ENCODE measurements at regions not wholly inside any gene's neighbourhood (a gene's known extent, or its start where the extent isn't known, plus 50 kb on each side); places are given as distances from the start of the nearest gene placed in this dataset.

DNA sequence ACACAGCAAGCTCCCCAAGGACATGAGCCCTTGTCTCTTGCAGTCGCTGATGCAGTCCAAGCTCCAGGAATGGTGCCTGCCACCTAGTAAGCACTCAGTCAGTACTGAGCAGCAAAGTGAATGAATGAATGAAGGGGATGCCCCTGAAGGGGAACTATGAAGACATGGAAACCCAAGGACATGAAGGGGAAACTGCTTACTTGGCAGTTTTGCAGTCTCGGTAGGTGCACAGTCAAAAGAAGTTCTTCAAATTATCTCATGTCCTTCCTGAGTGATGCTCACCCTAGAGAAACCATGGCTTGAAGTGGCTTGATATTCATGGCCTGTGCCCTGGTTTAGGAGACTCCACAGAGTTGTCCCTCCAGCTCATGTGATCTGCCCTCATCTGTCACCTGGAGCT, 102.1 kb upstream of the DLX2 start:
- no peak for DNase-seq

DNA sequence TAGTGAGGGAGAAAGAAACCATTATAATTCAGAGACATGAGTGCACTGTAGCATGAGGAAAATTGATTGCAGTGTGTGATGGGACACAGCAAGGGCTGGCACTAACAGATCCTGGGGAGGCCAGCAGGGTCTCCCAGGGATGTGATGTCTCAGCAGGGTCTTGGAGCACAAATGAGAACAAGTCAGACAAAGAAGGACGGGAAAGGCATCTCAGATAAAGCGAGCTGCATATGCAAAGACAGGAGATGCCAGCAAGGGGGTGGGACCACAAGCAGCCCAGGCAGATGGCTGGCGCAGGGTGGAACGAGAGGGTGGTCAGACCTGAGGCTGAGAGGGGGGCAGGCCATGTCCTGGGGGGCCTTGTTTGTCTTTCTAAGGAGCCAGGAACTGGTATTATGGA, 102.6 kb upstream of the DLX2 start:
- no peak for DNase-seq

DNA sequence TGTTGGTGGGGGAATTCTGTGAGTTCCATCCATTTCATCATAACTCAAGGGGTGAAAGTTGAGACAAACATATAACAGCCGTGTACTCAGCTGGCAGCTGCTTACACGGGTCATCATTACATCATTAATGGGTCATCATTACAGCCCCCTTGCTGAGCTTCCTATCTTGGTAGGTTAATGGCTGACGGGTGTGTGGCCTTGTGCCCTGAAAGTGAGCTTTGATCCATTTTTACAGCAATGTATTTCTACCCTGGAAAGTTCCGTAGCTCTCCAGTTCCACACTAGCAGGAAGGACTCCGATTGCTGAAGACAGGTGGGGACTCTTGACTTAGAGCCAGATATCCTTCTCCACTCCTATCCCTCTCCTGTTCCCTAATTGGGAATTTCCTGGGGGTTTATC, 105.2 kb upstream of the DLX2 start:
- no peak for DNase-seq

GRCh38 chr2:172208791-172209325, 106.2 kb upstream of the DLX2 start:
- no peak for DNase-seq

GRCh38 chr2:172210599-172210998, 107.9 kb upstream of the DLX2 start:
- DNase-seq: no peak

- no peak for DNase-seq
These were observed 108.8 kb upstream of the DLX2 start for GRCh38 chr2:172211512-172211911.

- no peak for DNase-seq
These were observed 110.6 kb upstream of the DLX2 start for GRCh38 chr2:172213116-172213860.

GRCh38 chr2:172214252-172214651, 111.6 kb upstream of the DLX2 start:
- no peak for DNase-seq

DNA sequence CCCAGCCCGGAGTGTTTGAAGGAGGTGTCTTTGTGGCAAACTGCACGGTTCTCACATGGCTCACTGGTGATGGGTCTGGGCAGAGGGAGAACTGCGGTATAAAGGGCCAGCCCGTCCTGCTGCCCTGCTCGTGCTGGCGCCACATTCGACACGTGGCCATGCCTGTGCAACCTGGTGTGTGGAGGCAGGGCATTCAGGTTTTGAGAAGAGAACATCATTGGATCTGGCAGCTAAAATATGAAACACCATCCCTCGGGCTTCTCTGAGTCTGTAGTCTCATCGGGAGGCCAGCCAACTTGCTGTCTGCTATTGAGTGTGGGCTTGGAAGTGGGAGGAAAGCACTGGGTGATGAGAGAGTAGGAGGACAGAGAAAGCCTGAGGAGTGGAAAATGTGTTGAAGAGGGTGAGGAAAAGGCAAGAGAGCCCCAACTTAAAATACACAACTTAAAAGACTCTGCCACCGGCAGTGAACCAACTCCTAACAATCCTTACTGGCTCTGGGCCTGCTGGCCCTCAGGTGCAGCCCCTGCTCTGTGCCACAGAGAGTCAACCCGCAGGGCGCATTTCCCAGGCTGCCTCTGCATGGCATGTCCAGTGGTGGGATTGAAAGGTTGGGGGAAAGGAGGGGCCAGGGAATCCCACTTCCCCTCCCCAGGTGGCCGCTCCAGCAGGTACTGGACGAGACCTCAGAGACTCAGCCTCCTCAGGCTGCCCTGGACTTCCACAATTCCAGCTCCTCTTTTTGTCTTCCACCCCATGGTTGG, 112.7 kb upstream of the DLX2 start:
- no peak for DNase-seq

DNA sequence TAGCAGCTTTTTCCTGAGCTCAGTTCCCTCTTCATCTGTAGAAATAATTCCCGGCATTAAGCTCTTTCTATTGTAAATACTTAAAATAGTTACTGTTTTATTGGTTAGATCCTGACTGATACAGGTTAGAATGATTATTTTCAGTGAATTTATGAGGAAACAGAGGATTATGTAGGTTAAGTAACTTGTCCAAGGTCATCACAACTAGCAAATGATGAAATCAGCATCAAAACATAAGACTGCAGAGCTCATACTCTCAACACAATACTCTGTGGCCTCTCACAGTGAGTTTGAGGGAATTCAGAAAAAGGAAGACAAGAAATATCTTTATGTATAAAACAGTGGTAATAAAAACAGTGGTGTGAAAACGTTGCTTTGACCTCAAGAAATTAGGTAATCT, 113.2 kb upstream of the DLX2 start:
- DNase-seq: no peak

GRCh38 chr2:172216477-172216876, 113.8 kb upstream of the DLX2 start:
- no peak for DNase-seq

DNA sequence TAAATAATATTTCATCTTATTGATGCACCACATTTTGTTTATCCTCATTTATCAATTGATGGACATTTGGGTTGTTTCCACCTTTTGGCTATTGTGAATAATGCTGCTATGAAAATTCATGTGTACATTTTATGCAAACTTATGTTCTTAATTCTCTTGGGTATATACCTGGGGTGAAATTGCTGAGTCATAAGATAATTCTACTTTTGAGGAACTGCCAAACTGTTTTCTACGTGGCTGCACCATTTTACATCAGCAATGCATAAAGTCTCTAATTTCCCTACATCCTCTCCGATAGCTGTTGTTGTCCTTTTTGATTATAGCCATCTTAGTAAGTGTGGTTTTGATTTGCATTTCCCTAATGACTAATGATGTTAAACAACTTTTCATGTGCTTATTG, 116.5 kb upstream of the DLX2 start:
- no peak for DNase-seq

- no peak for DNase-seq
These were observed 117.4 kb upstream of the DLX2 start for GRCh38 chr2:172220121-172220520.

GRCh38 chr2:172223601-172224054, 120.9 kb upstream of the DLX2 start:
- no peak for DNase-seq

DNA sequence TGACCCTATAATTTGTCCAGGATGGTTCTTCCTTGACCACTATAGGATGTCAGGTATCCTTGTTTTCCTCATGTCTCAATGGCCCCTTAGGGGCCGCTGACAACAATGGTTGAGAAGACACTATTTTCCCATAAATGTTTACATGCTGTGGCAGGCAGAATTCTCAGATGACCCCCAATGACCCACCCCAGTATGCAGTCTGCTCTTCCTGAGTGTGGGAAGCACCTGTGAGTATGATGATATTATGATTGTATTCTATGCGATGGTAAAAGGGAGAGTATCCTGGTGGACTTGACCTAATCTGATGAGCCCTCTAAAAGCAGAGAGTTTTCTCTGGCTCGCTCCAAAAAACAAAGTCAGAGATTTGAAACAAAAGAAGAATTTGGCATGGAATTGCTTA, 123.1 kb upstream of the DLX2 start:
- DNase-seq: no peak

DNA sequence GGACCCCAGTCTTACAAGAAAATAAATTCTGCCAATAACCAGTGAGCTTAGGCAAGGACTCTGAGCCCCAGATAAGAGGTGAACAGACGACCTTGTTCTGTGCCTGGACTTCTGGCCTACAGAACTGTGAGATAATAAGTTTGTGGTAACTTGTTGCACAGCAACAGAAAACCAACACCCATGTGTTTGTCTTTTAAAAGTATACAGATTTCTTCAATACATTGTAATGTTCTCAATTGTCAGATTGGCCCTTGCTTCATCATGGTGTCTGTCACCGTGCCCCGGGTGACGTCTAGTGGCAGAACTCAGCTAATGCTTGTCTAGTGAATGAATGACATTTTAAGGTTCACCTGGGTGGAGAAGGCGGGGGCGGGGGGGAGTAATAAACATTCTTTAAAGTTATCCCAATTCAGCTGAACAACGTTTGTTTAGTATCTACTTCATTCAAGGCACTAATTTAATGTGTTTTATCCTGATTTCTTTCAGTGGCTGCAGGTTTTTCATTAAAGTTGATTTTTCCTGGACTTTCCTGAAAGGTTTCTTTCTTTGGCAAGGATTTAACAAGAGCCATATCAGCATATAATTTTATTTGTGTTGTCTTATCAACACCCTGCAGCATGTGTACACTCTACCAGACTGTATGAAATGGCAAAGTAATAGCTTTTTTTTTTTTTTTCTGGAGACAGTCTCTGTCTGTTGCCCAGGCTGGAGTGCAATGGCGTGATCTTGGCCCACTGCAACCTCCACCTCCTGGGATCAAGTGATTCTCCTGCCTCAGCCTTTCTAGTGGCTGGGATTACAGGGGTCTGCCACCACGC, 123.8 kb upstream of the DLX2 start:
- no peak for DNase-seq

- no peak for DNase-seq
These were observed 125.0 kb upstream of the DLX2 start for GRCh38 chr2:172227719-172228118.

DNA sequence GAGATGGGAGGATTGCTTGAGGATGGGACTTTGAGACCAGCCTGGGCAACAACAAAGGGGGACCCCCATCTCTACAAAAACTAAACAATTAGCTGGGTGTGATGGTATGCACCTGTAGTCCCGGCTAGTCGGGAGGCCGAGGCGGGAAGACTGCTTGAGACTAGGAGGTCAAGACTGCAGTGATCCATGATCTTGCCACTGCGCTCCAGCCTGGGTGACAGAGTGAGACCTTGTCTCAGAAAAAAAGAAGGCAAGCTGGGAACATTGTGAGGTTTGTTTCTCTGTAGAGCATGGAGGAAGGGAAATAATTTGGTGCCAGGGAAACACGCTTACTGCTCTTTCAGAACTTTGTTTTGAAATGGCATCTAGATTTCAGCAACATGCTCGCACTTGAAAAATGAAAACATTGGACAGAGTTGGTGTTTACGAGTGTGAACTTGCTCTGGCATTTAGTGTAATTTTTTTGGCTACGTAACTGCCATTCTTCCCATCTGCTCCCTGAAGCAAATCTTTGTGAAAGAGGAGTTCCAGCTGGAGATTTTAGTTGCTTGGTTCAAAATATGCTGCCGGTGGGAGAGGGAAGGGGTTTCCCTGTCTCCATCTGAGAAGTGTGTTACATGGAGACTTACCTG, 125.6 kb upstream of the DLX2 start:
- DNase-seq: no peak

DNA sequence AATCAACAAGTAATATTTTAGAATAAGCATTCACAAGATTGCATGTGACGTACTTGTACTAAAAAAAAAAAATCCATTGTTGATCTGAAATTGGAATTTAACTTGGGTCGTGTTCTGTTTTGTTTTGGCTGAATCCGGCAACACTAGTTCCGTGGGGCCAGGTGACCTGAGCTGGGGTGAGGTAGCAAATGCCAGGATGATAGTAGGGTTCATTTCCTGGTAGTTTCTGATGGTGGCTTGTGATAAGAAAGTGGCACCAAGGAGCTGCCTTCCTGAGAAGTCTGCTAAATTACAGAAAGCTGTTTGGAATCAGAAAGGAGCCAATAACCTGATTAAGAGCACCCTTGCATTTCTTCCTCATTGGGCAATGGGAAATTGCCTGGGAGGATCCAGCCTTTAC, 126.4 kb upstream of the DLX2 start:
- no peak for DNase-seq

- no peak for DNase-seq
These were observed 127.7 kb upstream of the DLX2 start for GRCh38 chr2:172230332-172230888.

- DNase-seq: no peak
These were observed 128.2 kb upstream of the DLX2 start for GRCh38 chr2:172230889-172231401.

DNA sequence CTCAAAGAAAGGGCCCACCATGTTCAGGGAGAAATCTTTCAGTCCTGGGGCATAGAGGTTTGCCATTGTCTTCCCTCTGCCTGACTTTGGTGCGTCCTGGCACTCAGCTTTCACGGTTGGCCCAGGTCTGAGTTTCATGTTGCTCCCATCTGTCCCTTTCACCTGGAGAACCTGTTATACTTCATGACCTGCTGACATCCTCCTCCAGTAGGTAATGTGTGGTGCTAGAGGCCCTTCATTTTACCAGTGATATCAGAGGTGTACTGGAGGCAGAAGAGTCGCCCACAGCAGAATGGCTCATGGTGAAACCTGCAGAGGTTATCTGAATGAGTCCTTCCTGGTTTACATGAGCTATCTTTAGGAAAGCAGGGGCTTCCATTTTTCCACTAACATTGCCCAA, 128.8 kb upstream of the DLX2 start:
- peak; percentile 68 for DNase-seq
